GM12878 (cell line): ENCODE measurements at regions not wholly inside any gene's neighbourhood (a gene's known extent, or its start where the extent isn't known, plus 50 kb on each side); places are given as distances from the start of the nearest gene placed in this dataset.

Source experiments
- ATAC-seq: fragments of 200-7000 bp; cut with Tn5 transposase; 3 replicates; pipeline ENCODE4 v1.9.1; 2020; ENCODE audit warnings: mild to moderate bottlenecking, moderate library complexity
- BruUV-seq: library from RNA; stranded (reverse); fragments of 400-500 nt; replicated peaks from 2 replicates; lab custom pipeline; 2021; lab: Mats Ljungman, UMichigan
- CTCF ChIA-PET: fragments of 300-600 bp; sonication (Branson Sonifier 250); formaldehyde crosslinking; extraction: SDS; loops from one replicate; lab custom pipeline; 2021; ENCODE audit warnings: inconsistent platforms; lab: Yijun Ruan, JAX
- POLR2A ChIA-PET: fragments of 350-600 bp; formaldehyde crosslinking; extraction: SDS; loops from one replicate; lab custom pipeline; 2021; ENCODE audit warnings: inconsistent platforms; lab: Charles Lee
- RAD21 ChIA-PET: fragments of 300-600 bp; sonication (Branson Sonifier 250); formaldehyde crosslinking; loops from one replicate; lab custom pipeline; 2023; ENCODE audit warnings: antibody characterized with exemption; ENCODE audit not compliant: unreplicated experiment; lab: Charles Lee
- SMC1A ChIA-PET: fragments of 300-600 bp; sonication (Branson Sonifier 250); formaldehyde crosslinking; loops from one replicate; lab custom pipeline; 2023; ENCODE audit not compliant: unreplicated experiment, uncharacterized antibody; lab: Charles Lee
- DNase-seq: peaks from one replicate; pipeline ENCODE4 v3.0.0-alpha.2; 2011; ENCODE audit warnings: low read depth, low spot score
- FAIRE-seq: peaks from 3 replicates; lab custom pipeline; 2011; peaks lifted over from hg19 to GRCh38; lab: Jason Lieb, UNC
- H2AFZ ChIP-seq: 2 replicates; pipeline ENCODE4 v1.6.0; 2011; ENCODE audit warnings: low read depth, low read length, control low read depth; ENCODE audit not compliant: control insufficient read depth
- H3K27ac ChIP-seq: 2 replicates; pipeline ENCODE4 v1.5.1; 2011; ENCODE audit warnings: control low read depth; ENCODE audit not compliant: control insufficient read depth, insufficient read depth
- H3K27me3 ChIP-seq, 2 experiments: replicated peaks in 1 of 2; 2 replicates each; pipeline versions ENCODE4 v1.6.0 to v1.6.1; 2011; ENCODE audit warnings: low read length in 1 of 2; ENCODE audit not compliant: control insufficient read depth in 2 of 2, insufficient read depth in 2 of 2
- H3K36me3 ChIP-seq, 2 experiments: 2 replicates each; pipeline ENCODE4 v1.5.1; 2011; ENCODE audit warnings: low read length in 1 of 2; ENCODE audit not compliant: control insufficient read depth in 2 of 2, insufficient read depth in 2 of 2
- H3K4me1 ChIP-seq: 2 replicates; pipeline ENCODE4 v1.6.1; 2011; ENCODE audit warnings: mild to moderate bottlenecking, low read length, moderate library complexity, mixed read lengths; ENCODE audit not compliant: control insufficient read depth, insufficient read depth
- H3K4me2 ChIP-seq: 2 replicates; pipeline ENCODE4 v1.6.0; 2011; ENCODE audit warnings: control low read depth; ENCODE audit not compliant: control insufficient read depth, insufficient read depth
- H3K4me3 ChIP-seq: fragments of 200-600 bp; sonication (generic); 2 replicates; pipeline ENCODE4 v1.5.1; 2016
- H3K79me2 ChIP-seq: 2 replicates; pipeline ENCODE4 v1.6.0; 2011; ENCODE audit warnings: low read length; ENCODE audit not compliant: control insufficient read depth, insufficient read depth
- H3K9ac ChIP-seq: 2 replicates; pipeline ENCODE4 v1.8.0; 2011; ENCODE audit warnings: low read length, control low read depth, mixed read lengths; ENCODE audit not compliant: control insufficient read depth, insufficient read depth
- H3K9me3 ChIP-seq: replicated peaks from 3 replicates; pipeline ENCODE4 v1.5.1; 2011; ENCODE audit warnings: mild to moderate bottlenecking, low read length; ENCODE audit not compliant: control insufficient read depth, insufficient read depth
- H4K20me1 ChIP-seq: 2 replicates; pipeline ENCODE4 v1.6.0; 2011; ENCODE audit not compliant: control insufficient read depth, insufficient read depth
- ASH2L ChIP-seq: fragments of 300-600, 200-600 bp; sonication (generic); IDR thresholded peaks from 2 replicates; pipeline ENCODE4 v1.6.1; 2017; ENCODE audit warnings: low read depth, mild to moderate bottlenecking, borderline replicate concordance
- GABPA ChIP-seq: IDR thresholded peaks from 2 replicates; pipeline ENCODE4 v1.6.1; 2014; ENCODE audit warnings: antibody characterized with exemption, low read depth, mild to moderate bottlenecking, inconsistent platforms
- MAX ChIP-seq: IDR thresholded peaks from 2 replicates; pipeline ENCODE4 v1.6.1; 2012; ENCODE audit warnings: low read depth, low read length, improper control_type of control experiment
- NRF1 ChIP-seq: conservative IDR thresholded peaks from 2 replicates; pipeline ENCODE4 v1.6.1; 2011; ENCODE audit warnings: mild to moderate bottlenecking, low read depth, low read length, improper control_type of control experiment
- SIX5 ChIP-seq: IDR thresholded peaks from 2 replicates; pipeline ENCODE4 v1.6.1; 2011; ENCODE audit warnings: mild to moderate bottlenecking, low read depth, low read length, moderate library complexity; ENCODE audit not compliant: severe bottlenecking
- SMAD1 ChIP-seq: fragments of 450-650 bp; IDR thresholded peaks from 2 replicates; pipeline ENCODE4 v1.6.1; 2018; ENCODE audit warnings: mild to moderate bottlenecking, low read depth; ENCODE audit not compliant: partially characterized antibody
- SPI1 ChIP-seq: IDR thresholded peaks from 2 replicates; pipeline ENCODE4 v1.6.1; 2011; ENCODE audit warnings: low read depth, mild to moderate bottlenecking, low read length, moderate library complexity, borderline replicate concordance; ENCODE audit not compliant: insufficient read depth
- SREBF1 ChIP-seq: IDR thresholded peaks from 2 replicates; pipeline ENCODE4 v1.6.1; 2012; ENCODE audit warnings: mild to moderate bottlenecking, low read length
- SREBF2 ChIP-seq: IDR thresholded peaks from 2 replicates; pipeline ENCODE4 v1.6.1; 2012; ENCODE audit warnings: mild to moderate bottlenecking, low read length
- SUPT20H ChIP-seq: IDR thresholded peaks from 2 replicates; pipeline ENCODE4 v1.6.1; 2011; ENCODE audit warnings: low read depth, mild to moderate bottlenecking, low read length, moderate library complexity, borderline replicate concordance; ENCODE audit not compliant: control insufficient read depth
- ZBTB33 ChIP-seq: fragments of 450-650 bp; IDR thresholded peaks from 2 replicates; pipeline ENCODE4 v1.6.1; 2017; ENCODE audit warnings: mild to moderate bottlenecking
- ZNF217 ChIP-seq: fragments of 450-650 bp; IDR thresholded peaks from 2 replicates; pipeline ENCODE4 v1.6.1; 2017; ENCODE audit warnings: antibody characterized with exemption, mild to moderate bottlenecking
- ZNF687 ChIP-seq: fragments of 450-650 bp; IDR thresholded peaks from 2 replicates; pipeline ENCODE4 v1.6.1; 2017; ENCODE audit warnings: mild to moderate bottlenecking, moderate library complexity
- WGBS: methylation state at CpG from one replicate; pipeline ENCODE4 v1.1.6; 2016; ENCODE audit warnings: low lambda C conversion rate; ENCODE audit not compliant: insufficient replicate concordance, insufficient coverage; ENCODE audit errors: missing lambda C conversion rate; 5-methylcytosine and 5-hydroxymethylcytosine counted together
- in situ Hi-C: fragments of 300-500 bp; cut with MboI; formaldehyde crosslinking; loops from 9 replicates; pipeline ENCODE4 v1.14.3; 2018; ENCODE audit warnings: mixed read lengths
- intact Hi-C: fragments of 100-400 bp; cut with micrococcal nuclease; formaldehyde crosslinking; loops from one replicate; pipeline ENCODE4 v1.14.2; 2022; ENCODE audit not compliant: unreplicated experiment
- TF ChIP-seq, protein P1 (sequence below): fragments of 450-650 bp; IDR thresholded peaks from 2 replicates; pipeline ENCODE4 v1.6.1; 2017; ENCODE audit warnings: mild to moderate bottlenecking, low read depth, inconsistent platforms; ENCODE audit not compliant: poor library complexity, severe bottlenecking

GRCh38 chr2:234193977-234194563 lies 143.6 kb downstream of the SPP2 start (continued):
- TF ChIP-seq, protein P1, sequence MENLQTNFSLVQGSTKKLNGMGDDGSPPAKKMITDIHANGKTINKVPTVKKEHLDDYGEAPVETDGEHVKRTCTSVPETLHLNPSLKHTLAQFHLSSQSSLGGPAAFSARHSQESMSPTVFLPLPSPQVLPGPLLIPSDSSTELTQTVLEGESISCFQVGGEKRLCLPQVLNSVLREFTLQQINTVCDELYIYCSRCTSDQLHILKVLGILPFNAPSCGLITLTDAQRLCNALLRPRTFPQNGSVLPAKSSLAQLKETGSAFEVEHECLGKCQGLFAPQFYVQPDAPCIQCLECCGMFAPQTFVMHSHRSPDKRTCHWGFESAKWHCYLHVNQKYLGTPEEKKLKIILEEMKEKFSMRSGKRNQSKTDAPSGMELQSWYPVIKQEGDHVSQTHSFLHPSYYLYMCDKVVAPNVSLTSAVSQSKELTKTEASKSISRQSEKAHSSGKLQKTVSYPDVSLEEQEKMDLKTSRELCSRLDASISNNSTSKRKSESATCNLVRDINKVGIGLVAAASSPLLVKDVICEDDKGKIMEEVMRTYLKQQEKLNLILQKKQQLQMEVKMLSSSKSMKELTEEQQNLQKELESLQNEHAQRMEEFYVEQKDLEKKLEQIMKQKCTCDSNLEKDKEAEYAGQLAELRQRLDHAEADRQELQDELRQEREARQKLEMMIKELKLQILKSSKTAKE = no peak

DNA sequence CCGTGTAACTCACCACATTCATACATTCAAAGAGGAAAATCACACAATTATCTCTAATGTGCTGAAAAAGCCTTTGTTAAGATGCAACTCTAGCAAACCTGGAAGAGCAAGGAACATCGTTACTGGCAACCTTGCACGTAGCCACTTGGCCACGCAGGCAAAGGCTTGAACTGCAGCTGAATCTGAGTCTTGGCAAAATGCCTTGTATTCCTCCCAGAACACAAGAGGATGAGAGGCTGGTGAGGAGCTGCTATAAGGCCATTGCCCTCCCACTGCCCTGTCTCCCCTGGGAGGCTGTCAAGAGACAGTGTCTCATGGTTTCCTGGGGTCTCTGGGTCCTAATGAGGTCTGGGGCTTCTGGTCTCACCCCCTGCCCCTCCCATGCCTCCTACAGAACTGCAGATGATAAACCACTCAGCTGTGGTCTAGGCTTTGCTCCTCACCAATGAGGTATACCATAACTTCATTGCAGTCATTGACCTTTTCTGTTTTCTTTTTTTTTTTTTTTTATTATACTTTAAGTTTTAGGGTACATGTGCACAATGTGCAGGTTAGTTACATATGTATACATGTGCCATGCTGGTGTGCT lies 141.4 kb downstream of the SPP2 start:
- Histone ChIP-seq H3K4me2 (no peak overlapping the region), H3K9me3 (no peaks in the 10 kb centered on the region), H2AFZ (no peak overlapping the region), H3K79me2 (no peaks in the 10 kb centered on the region), H3K9ac (no peak overlapping the region), H4K20me1 (no peaks in the 10 kb centered on the region), H3K4me1 (no peaks in the 10 kb centered on the region), H3K27ac (no peak overlapping the region), H3K27me3 (no peaks in the 10 kb centered on the region), H3K36me3 (no peaks in the 10 kb centered on the region), H3K4me3 (no peak overlapping the region)
- WGBS = 54% methylated on average over 4 of the region's 4 CpGs
- ATAC-seq (no peak), FAIRE-seq (no peak), DNase-seq (no peak)
- CTCF ChIA-PET = no interaction called here
- SMC1A ChIA-PET = interaction anchor here (1.1 kb wide), 1 partner anchor 22 kb away, joined by 3 read pairs; no protein-coding TSS in a partner anchor
- in situ Hi-C loops (no loop called here), intact Hi-C loops (no loop called here)
- POLR2A ChIA-PET = no interaction called here
- RAD21 ChIA-PET = no interaction called here
- no TSS peak for BruUV-seq
- TF ChIP-seq SIX5 (no peak), GABPA (no peak), ASH2L (no peak), ZNF687 (no peak), SPI1 (no peak), SUPT20H (no peak), SREBF1 (no peak), SREBF2 (no peak), MAX (no peak), ZBTB33 (no peak), NRF1 (no peak), ZNF217 (no peak), SMAD1 (no peak)
